HG02884 (cell line): ENCODE measurements at regions not wholly inside any gene's neighbourhood (a gene's known extent, or its start where the extent isn't known, plus 50 kb on each side); places are given as distances from the start of the nearest gene placed in this dataset.
"Not testable (repeated sequence)": the region's sequence is repeated elsewhere in the genome, so short reads cannot be mapped to it uniquely, and the experiment has no call there.

Experiments
- ATAC-seq: cut with Tn5 transposase; IDR thresholded peaks from one replicate; pipeline ENCODE4 v1.9.1; 2021; ENCODE audit warnings: mild to moderate bottlenecking, moderate library complexity; ENCODE audit not compliant: unreplicated experiment

DNA sequence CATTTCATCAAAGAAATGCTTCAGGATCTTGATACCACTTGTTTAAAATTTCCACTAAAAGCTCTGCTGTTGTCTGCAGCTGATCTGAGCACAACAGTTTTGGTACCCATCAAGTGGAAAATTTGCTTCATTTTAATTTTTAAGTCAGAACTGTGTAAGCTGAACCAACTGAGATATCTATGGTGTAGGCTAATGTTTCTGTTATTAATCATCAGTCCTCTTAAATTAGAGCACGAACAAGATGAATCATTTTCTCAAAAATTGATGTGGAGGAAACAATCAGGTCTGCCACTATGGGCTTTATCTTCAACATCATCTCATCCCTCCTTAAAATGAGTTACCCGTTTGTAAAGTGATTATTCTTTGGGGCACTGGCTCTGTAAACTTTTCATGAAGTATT is 221.5 kb upstream of the NBEA start:
- ATAC-seq = no peak

GRCh38 chr13:34721631-34722595 is 220.2 kb upstream of the NBEA start:
- no peak for ATAC-seq

DNA sequence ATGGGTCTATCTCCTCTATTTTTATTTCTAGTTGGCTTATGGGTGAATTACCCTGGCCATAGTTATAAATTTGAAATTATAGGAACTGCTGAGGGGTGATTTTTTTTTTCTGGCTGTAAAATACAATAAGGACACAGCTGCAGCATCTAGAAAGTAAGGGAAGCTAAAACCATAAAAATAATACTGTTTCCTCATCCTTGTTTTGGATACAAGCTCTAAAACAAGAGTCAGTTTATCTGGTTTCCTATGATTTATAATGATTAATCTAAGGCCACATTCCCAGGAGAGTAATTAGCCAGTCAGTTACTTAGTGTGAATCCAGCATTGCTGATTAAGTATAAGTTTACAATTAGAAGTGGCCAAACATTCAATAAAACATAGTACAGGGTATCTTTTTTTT is 219.1 kb upstream of the NBEA start:
- no peak for ATAC-seq

DNA sequence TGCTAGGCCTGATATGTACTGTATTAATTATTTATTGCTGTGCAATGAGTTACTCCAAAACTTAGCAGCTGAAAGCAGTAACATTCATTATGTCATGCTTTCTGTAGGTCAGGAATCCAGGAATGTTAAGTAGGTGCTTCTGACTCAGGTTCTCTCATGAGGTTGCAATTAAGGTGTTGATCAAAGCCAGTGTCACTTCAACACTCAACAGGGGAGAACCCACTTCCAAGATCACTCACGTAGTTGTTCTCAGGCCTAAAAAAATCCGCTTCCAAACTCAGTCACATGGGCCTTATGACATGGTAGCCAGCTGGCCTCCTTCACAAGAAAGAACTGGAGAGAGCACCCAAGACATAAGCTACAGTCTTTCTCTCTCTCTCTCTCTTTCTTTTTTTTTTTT is 211.1 kb upstream of the NBEA start:
- ATAC-seq = no peak

DNA sequence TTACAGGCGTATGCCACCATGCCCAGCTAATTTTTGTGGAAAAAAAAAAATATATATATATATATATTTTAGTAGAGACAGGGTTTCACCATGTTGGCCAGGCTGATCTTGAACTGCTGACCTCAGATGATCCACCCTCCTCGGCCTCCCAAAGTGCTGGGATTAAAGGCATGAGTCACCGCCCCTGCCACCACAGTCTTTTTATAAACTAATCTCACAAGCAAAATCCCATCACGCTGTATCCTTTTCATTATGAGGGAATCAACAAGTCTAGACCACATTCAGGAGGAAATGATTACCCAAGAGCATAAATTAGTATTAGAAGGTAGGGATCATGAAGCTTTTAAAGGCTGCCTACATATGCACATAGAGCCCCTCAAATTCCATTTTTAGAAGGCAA is 210.6 kb upstream of the NBEA start:
- no peak for ATAC-seq

- no peak for ATAC-seq
Observed at GRCh38 chr13:34733721-34734120, 208.3 kb upstream of the NBEA start.

DNA sequence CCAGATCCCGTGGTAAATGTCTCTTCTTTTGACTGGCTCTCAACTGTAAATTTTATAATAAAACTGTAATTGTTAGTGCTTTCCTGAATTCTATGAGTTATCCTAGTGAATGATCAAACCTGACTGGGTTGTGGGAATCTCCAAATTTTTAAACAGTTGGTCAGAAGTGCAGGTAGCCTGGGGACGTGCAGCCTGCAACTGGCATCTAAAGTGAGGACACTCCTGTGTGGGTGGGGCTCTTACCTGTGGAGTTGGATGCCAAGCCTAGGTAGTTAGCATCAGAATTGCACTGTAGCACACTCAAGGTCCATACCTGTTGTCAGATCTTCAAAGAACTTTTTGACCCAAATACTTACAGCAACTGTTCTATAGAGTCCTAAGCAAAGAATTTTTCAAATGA is 207.1 kb upstream of the NBEA start:
- no peak for ATAC-seq

DNA sequence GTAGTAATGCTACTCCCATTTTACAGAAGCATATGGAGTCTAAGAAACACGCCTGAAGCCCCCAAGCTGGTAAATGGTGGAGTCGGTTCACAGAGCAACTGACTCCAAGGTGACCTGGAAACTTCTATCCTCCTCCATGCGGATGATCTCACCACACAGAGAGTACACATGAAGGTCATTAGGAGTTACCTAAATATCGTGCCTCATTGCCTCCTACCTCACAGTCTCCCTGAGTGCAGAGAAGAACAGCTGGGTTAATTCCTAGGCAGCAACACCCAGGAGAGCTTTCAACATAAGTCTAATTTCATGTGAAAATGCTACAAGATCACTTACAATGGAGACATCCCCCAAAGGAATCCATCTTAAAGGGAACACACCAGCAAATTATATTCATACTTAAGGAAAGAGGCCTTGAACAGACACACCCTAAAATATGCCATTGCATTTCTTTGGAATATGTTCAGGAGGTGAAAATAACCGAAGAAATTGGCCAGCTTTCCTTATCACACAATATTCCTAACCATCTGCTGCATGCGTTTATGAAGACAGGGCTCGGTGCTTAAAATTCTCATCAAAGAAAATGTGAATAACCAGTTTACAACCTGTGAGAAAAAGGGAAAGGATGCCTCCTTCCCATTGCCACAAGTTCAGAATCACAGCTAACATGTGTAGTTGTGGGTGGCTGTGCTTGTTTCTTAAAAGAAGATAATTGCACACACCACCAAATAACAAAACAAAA is 203.6 kb upstream of the NBEA start:
- no peak for ATAC-seq

GRCh38 chr13:34747056-34747455 is 195.0 kb upstream of the NBEA start:
- ATAC-seq = not testable (repeated sequence)

DNA sequence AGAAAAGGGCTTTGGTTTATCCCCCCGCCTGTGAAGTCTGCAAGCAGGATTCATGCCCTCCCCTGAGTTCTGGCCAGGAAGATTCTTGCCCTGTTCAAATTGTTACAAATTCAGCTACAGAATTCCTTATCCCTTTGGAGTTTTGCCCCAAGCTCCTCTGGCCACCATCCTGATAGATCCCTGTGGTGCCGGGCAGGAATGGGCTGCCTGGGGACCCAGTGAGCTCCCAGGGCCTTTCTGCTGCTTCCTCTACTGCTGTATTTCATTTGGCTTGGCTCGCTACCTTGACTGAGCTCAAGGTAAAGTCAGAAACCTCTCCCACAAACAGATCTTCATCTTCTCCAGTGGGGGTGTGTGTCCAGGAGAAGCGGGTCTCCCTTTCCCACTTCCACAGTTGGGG is 194.6 kb upstream of the NBEA start:
- no peak for ATAC-seq

DNA sequence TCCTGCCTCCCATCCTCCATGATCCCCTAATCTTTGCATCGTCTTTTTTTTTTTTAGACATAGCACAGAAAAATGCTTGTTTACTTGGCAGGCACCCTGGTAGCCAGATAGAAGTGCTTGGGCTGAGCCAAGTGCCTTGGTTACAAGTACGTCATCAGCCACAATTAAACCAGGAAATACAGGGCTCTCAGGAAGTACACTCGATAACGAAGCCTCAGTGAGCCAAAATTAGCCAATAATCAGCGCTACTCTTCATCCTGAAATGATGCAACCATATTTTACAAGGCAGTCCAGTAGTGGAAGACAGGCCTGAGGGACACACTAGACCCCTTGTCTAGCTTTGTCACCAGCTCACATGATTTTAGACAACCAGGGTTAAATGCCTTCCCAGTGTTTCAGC is 194.0 kb upstream of the NBEA start:
- no peak for ATAC-seq

GRCh38 chr13:34748596-34748995 is 193.5 kb upstream of the NBEA start:
- no peak for ATAC-seq

- no peak for ATAC-seq
Observed at GRCh38 chr13:34749046-34749445, 193.0 kb upstream of the NBEA start.

GRCh38 chr13:34750078-34750931 is 191.8 kb upstream of the NBEA start:
- ATAC-seq = no peak

DNA sequence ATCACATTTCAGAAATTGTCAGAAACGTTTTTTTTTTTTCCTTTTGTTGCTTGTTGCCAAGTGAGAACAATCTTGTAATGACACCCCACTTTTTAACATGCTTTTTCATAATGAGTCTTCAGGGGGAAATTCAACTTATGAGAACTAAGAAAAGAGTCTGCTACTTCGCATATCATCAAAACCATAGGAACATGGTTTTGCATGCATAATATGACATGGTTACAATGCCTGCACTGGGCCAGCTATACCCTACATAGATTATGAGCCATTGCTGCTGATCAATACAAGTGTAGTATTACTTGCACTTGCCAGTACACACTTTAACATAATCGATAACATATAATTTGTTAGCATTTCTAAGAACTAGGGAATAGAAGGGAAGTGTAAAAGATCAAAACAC is 191.0 kb upstream of the NBEA start:
- ATAC-seq = no peak

- no peak for ATAC-seq
Observed at GRCh38 chr13:34751492-34751891, 190.6 kb upstream of the NBEA start.

- no peak for ATAC-seq
Observed at GRCh38 chr13:34752283-34752960, 189.6 kb upstream of the NBEA start.

- no peak for ATAC-seq
Observed at GRCh38 chr13:34756136-34756535, 185.9 kb upstream of the NBEA start.

GRCh38 chr13:34756572-34756971 is 185.5 kb upstream of the NBEA start:
- no peak for ATAC-seq

DNA sequence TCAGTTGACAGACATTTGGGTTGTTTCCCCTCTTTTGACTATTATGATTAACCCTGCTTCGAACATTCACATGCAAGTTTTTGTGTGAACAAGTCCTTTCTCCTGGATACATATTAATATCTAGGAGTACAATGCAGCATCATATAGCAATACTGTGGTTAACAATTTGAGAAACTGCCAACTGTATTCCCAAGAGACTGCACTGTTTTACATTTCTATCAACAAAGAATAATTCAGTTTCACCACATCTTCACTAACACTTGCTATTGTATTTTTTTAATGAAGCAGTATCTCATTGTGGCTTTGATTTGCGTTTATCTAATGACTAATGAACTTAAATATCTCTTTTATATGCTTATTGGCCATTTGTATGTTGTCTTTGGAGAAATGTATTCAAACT is 184.6 kb upstream of the NBEA start:
- no peak for ATAC-seq

GRCh38 chr13:34758628-34759027 is 183.4 kb upstream of the NBEA start:
- ATAC-seq = no peak
